OCI-LY3 (cell line): ENCODE measurements at regions not wholly inside any gene's neighbourhood (a gene's known extent, or its start where the extent isn't known, plus 50 kb on each side); places are given as distances from the start of the nearest gene placed in this dataset.

ENCODE experiments used
- EZH2phosphoT487 ChIP-seq: fragments of 200-600 bp; shearing (Covaris generic); IDR thresholded peaks from 2 replicates; pipeline ENCODE4 v1.6.1; 2018; ENCODE audit warnings: antibody characterized with exemption, mixed run types, low read depth
- TF ChIP-seq, protein P1 (sequence below): fragments of 200-600, 300-600 bp; sonication (generic); IDR thresholded peaks from 2 replicates; pipeline ENCODE4 v1.5.1; 2014; ENCODE audit warnings: antibody characterized with exemption, low read length, low read depth

DNA sequence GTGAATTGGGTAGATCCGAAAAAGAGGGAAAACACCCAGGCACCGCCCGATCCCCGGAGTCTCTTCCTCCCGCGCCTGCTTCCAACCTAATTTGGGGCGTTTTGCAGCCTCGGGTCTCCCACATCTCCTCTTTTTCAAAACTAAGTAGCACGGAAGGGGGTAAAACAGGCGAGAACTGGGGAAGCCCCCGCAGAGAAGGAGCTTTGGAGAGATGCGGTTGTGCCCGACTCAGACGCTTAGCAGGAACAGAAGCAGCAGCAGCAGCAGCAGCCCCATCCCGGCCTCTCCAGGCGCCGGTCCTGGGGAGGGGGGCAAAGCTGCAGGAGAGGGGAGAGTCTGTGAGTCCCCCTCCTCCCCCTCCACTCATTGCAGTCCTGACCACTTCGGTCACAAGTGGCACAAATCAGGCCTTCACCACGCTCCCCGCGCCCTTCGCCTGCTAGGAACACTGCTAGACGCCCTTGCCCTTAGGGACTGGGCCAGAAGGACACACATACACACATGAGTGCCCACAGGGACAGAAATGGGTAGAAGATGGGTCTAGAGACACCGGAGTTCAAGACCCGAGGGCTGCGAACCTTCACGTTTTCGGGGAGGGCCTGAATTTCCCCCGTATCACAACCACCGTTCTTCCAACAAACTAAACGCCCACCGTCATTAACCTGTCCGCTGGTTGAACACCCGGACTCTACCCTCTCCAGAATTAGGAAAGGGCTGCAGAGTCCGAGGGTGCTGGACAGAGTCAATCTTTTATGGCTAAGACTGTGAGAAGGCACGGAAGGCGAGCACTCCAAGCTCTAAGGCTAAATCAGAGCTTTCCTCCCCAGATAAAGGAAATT is 98.3 kb upstream of the HSD17B12 start:
- TF ChIP-seq, protein P1, sequence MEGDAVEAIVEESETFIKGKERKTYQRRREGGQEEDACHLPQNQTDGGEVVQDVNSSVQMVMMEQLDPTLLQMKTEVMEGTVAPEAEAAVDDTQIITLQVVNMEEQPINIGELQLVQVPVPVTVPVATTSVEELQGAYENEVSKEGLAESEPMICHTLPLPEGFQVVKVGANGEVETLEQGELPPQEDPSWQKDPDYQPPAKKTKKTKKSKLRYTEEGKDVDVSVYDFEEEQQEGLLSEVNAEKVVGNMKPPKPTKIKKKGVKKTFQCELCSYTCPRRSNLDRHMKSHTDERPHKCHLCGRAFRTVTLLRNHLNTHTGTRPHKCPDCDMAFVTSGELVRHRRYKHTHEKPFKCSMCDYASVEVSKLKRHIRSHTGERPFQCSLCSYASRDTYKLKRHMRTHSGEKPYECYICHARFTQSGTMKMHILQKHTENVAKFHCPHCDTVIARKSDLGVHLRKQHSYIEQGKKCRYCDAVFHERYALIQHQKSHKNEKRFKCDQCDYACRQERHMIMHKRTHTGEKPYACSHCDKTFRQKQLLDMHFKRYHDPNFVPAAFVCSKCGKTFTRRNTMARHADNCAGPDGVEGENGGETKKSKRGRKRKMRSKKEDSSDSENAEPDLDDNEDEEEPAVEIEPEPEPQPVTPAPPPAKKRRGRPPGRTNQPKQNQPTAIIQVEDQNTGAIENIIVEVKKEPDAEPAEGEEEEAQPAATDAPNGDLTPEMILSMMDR = no peak
- no peak for TF ChIP-seq EZH2phosphoT487
